Testis (tissue), 2 donors: ENCODE measurements at regions not wholly inside any gene's neighbourhood (a gene's known extent, or its start where the extent isn't known, plus 50 kb on each side); places are given as distances from the start of the nearest gene placed in this dataset.

Source experiments
- DNase-seq: peaks from one replicate; pipeline ENCODE4 v3.0.0-alpha.2; 2019
- H3K27ac ChIP-seq, 2 donors: fragments of 200-600 bp; sonication (generic); one replicate each; pipeline ENCODE4 v1.5.1; 2019
- H3K27me3 ChIP-seq: fragments of 200-600 bp; sonication (generic); one replicate; pipeline ENCODE4 v1.5.1; 2019
- H3K36me3 ChIP-seq: fragments of 200-600 bp; sonication (generic); one replicate; pipeline ENCODE4 v1.5.1; 2017; ENCODE audit warnings: low read depth; ENCODE audit errors: missing control alignments
- H3K4me1 ChIP-seq: fragments of 200-600 bp; sonication (generic); one replicate; pipeline ENCODE4 v1.5.1; 2019
- H3K4me3 ChIP-seq, 2 donors: fragments of 200-600 bp; sonication (generic); one replicate each; pipeline ENCODE4 v1.5.1; 2017 to 2019
- H3K9me3 ChIP-seq: fragments of 200-600 bp; sonication (generic); one replicate; pipeline ENCODE4 v1.5.1; 2017
- CTCF ChIP-seq, 3 experiments: fragments of 450-650 bp in 2 of 3; fragments of 200-600 bp in 1 of 3; sonication (generic) in 1 of 3; IDR thresholded peaks; one replicate each; pipeline ENCODE4 v1.5.1; 2016 to 2019; ENCODE audit warnings: antibody characterized with exemption in 3 of 3, mild to moderate bottlenecking in 2 of 3, moderate library complexity in 1 of 3
- POLR2A ChIP-seq: fragments of 450-650 bp; IDR thresholded peaks from one replicate; pipeline ENCODE4 v1.6.1; 2017; ENCODE audit warnings: antibody characterized with exemption, mild to moderate bottlenecking, moderate library complexity
- WGBS, 2 donors: methylation state at CpG; one replicate each; pipeline ENCODE4 v1.1.5; 2018; 5-methylcytosine and 5-hydroxymethylcytosine counted together
- intact Hi-C: fragments of 100-400 bp; cut with DNase I; formaldehyde crosslinking; loops from one replicate; pipeline ENCODE4 v1.15.1; 2023; ENCODE audit warnings: low total_unique reads

- TF ChIP-seq CTCF (IDR thresholded peaks at IDR 0.05) = no peak
- TF ChIP-seq POLR2A = no peak
- 89 to 90% methylated on average over 7 of the region's 7 CpGs for WGBS, 2 donors
- Histone ChIP-seq H3K4me3 (no peak overlapping the region), H3K4me1 (no peaks in the 10 kb centered on the region), H3K27me3 (no peaks in the 10 kb centered on the region), H3K36me3 (no peaks in the 10 kb centered on the region), H3K9me3 (no peaks in the 10 kb centered on the region), H3K27ac (no peak overlapping the region)
- intact Hi-C loops = no loop called here
- DNase-seq = no peak
Measured at GRCh38 chr4:25588206-25588605, 67.4 kb upstream of the SLC34A2 start.

GRCh38 chr4:25590171-25590570 lies 65.5 kb upstream of the SLC34A2 start:
- no peak for DNase-seq
- intact Hi-C loops = no loop called here
- H3K27me3 ChIP-seq = no peaks in the 10 kb centered on the region
- no peaks in the 10 kb centered on the region for H3K4me1 ChIP-seq
- 62 to 66% methylated on average over 5 of the region's 5 CpGs for WGBS, 2 donors
- no peak for TF ChIP-seq CTCF (IDR thresholded peaks at IDR 0.05)
- no peak for TF ChIP-seq POLR2A
- H3K9me3 ChIP-seq = no peaks in the 10 kb centered on the region
- H3K36me3 ChIP-seq = no peaks in the 10 kb centered on the region
- no peak overlapping the region for H3K4me3 ChIP-seq
- H3K27ac ChIP-seq = no peak overlapping the region

GRCh38 chr4:25592736-25593135 lies 62.9 kb upstream of the SLC34A2 start:
- TF ChIP-seq POLR2A (no peak), CTCF (IDR thresholded peaks at IDR 0.05) (no peak)
- Histone ChIP-seq H3K9me3 (no peaks in the 10 kb centered on the region), H3K27me3 (no peaks in the 10 kb centered on the region), H3K36me3 (no peaks in the 10 kb centered on the region), H3K4me1 (no peaks in the 10 kb centered on the region), H3K4me3 (no peak overlapping the region), H3K27ac (no peak overlapping the region)
- 66 to 78% methylated on average over 5 of the region's 5 CpGs for WGBS, 2 donors
- no peak for DNase-seq
- intact Hi-C loops = no loop called here
